GM18507 (cell line): ENCODE measurements at regions not wholly inside any gene's neighbourhood (a gene's known extent, or its start where the extent isn't known, plus 50 kb on each side); places are given as distances from the start of the nearest gene placed in this dataset.
A peak's percentile ranks its signal among the peaks of the same experiment; 100 is the strongest.
"Not testable (repeated sequence)": the region's sequence is repeated elsewhere in the genome, so short reads cannot be mapped to it uniquely, and the experiment has no call there.

Experiments used
- DNase-seq: peaks from one replicate; pipeline ENCODE4 v3.0.0; 2011; ENCODE audit warnings: low read depth; ENCODE audit not compliant: insufficient read length; ENCODE audit errors: extremely low spot score
- FAIRE-seq: peaks from 2 replicates; lab custom pipeline; 2011; peaks lifted over from hg19 to GRCh38; lab: Jason Lieb, UNC

- DNase-seq (no peak), FAIRE-seq (no peak)
Measured at GRCh38 chrX:18016941-18017340, 155.8 kb upstream of the RAI2 start.

- DNase-seq (no peak), FAIRE-seq (no peak)
Measured at GRCh38 chrX:18010253-18010652, 149.2 kb upstream of the RAI2 start.

- no peak for FAIRE-seq
- DNase-seq, result no peak
Measured at GRCh38 chrX:18003876-18004275, 142.8 kb upstream of the RAI2 start.

DNA sequence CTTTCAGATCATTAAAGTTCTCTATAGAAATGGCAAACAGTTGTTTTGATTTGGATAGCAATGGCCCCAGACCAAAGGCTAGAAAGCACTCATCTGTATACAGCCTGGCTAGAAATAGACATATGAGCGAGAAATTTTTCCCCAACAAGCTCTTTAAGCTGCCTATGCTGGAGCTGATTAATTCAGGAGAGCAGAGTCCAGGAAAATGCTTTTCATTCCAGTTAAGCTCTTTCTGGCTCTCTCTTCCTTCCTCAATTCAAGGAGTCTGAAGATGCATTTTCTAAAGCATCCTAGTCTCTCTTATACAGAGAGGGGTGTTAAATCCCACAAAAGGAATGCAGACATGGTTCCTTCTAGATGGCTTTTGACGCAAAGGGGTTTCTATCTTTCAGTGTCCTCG is 141.7 kb upstream of the RAI2 start:
- no peak for FAIRE-seq
- no peak for DNase-seq

DNA sequence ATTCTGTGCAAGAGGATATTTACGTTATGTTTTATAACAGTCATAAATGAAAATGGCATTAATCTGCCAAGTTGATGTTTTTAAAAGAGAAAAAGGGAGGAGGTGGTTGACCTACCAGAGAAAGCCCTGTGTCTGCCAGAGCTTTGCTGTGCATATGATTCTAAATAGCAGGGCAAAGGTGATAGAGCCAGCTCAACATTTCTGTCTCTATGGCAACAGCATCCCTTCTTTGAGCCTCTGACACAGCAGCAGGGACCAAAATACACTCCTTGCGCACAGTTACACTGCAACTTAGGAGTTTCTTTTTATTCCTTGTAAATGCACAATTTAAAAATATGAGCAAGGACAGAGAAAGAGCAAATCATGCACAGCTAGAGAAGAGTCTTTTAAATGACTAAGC is 133.3 kb upstream of the RAI2 start:
- no peak for FAIRE-seq

GRCh38 chrX:17993062-17993461 is 132.0 kb upstream of the RAI2 start:
- no peak for FAIRE-seq
- no peak for DNase-seq

More for the DNA sequence above, 133.3 kb upstream of the RAI2 start:
- no peak for DNase-seq

- DNase-seq (no peak), FAIRE-seq (no peak)
Measured at GRCh38 chrX:17990532-17990931, 129.4 kb upstream of the RAI2 start.

GRCh38 chrX:17987783-17988182 is 126.7 kb upstream of the RAI2 start:
- DNase-seq (no peak), FAIRE-seq (no peak)

- DNase-seq, result no peak
- FAIRE-seq, result no peak
Measured at GRCh38 chrX:17986977-17987376, 125.9 kb upstream of the RAI2 start.

- no peak for DNase-seq
- FAIRE-seq, result no peak
Measured at GRCh38 chrX:17986440-17986839, 125.3 kb upstream of the RAI2 start.

DNA sequence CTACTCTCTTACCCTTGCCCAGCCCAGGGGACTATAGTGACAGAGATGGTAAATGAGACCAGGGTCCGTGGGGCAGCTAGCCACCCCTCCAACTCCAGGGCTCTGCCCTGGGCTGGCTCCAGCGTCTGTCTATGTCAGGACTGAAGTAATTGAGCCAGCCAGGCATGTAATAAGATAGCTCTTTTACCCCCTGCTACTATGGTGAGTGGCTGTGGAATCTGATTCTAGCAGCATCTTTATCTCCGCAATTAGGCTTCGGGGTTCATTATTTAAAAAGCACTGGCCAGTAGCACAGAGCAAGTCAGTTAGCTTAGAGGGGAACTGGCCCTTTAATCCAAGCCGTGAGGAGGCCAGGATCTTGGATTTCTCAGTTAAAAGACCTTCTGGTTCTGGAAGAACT is 123.3 kb upstream of the RAI2 start:
- DNase-seq (no peak), FAIRE-seq (no peak)

DNA sequence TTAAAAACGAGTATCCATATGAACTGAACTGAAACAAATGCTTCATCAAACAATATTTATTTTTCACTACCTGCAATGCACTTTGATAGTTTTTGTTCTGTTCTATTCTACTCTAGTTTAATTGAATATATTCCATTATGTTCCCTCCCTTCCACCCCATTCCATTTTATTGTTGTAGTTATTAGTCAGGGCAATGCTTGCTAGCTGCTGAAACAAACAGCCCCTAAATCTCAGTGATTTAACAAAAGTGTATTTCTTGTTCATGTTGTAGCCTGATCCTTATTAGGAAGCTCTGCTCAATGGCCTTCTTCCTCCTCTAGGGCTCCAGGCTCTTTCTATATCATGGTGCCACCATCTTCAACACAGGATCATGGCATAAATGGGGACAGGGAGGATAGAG is 122.3 kb upstream of the RAI2 start:
- FAIRE-seq (no peak), DNase-seq (no peak)

DNA sequence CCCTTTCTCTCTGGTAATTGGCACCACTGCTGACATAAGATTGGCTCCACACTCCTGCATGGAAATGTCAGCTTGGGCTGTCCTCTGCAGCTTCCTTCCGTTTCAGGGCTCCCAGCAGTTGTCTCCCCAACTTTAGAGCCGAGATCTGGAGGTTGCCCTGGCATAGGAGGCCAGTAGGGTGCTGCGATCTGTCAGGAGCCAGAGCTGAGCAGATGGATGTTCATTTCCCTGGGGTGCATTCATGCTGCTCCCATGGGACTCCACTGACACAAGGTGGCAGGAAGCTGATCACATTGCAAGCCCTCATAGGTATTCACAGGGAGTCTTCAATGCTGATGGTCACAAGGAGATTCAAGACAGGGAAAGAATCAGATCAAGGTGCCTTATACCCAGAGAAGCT is 116.6 kb upstream of the RAI2 start:
- FAIRE-seq (no peak), DNase-seq (no peak)

- DNase-seq (no peak), FAIRE-seq (no peak)
Measured at GRCh38 chrX:17976955-17977354, 115.9 kb upstream of the RAI2 start.

GRCh38 chrX:17975349-17975748 is 114.3 kb upstream of the RAI2 start:
- FAIRE-seq, result not testable (repeated sequence)

DNA sequence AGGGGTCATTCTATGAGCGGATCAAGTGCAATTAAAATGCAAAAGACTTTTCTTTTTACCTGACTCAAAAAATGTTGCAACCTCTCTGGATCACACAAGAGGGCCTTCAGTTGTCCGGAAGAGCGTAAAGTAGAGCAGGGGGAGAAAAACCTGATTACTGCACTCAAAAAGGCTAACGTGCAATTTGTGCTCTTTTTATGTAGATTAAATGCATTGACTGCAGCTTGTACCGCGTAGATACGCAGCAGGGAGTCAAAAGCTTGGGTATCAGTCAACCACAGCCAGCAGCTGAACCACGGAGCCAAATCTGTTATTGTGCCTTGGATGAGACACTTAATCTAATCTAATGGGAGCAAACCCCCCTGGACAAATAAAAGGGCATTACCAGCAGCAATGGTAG is 107.3 kb upstream of the RAI2 start:
- FAIRE-seq (no peak), DNase-seq (no peak)

More at GRCh38 chrX:17975349-17975748, 114.3 kb upstream of the RAI2 start:
- not testable (repeated sequence) for DNase-seq

DNA sequence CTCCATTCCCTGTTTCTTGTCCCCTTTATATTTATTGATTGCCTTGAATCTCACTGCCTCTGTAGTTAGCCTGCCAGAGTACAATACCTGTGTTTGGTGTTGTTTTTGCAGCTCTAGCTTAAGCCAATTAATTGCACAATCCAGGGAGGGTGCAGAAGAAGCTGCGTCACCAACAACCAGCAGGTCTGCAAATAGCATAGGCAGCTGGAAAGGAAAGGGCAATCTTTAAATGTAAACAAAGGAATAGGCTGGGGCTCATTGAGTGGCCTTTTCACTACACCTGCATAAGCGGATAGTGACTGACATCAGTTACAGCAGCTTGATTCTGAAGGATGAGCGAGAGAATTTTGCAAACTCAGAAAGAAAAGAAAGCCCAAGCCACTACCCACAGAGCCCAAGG is 106.8 kb upstream of the RAI2 start:
- FAIRE-seq, result no peak
- no peak for DNase-seq

DNA sequence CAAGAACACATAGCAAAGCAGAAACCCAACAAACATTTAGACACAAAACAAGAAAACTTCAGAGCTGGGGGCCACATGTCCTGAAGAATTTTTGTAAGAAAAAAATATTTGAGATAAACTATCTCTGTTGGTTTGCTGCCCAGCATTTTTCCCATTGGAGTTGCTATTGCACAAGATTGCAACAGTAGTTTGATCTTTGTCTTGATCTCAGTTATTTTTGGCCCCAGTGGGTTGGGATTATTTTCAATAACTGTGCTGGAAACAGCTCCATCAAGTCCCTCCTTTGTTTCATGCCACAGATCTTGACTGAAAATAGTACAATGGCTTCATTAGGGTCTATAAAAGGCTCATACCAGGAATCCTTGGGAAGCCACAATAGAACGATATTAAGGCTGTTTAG is 103.8 kb upstream of the RAI2 start:
- no peak for DNase-seq
- no peak for FAIRE-seq

GRCh38 chrX:17960891-17961290 is 99.8 kb upstream of the RAI2 start:
- FAIRE-seq (no peak), DNase-seq (no peak)

DNA sequence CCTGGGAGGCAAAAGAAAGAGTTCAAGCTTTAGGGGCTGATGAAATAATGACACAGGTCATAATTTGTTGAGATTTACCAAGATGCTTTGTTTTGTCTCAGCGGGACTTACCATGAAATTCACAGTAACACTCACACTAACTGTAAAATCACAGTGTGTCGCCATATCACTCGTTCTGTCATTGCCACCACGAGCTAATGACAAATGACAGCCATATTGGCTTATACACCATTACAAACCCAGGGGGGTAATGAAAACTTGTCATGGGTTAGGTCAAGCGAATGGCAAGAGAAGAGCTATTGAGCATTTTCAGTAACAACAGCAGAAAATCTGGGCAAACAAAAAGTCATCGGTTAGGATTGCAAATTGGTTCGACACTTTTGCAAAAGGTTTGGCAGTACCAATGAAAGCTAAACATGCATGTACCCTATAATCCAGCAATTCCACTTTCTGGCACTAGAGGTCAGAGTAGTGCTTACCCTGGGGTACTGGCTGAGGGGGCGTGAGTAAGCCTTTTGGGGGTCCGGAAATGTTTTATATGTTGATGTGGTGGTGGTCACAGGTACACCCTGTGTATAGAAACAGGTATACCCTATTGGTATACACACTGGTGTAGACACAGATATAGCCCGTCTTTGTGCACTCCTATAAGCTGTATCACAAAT is 83.9 kb upstream of the RAI2 start:
- peak; percentile 68 for FAIRE-seq
- no peak for DNase-seq

DNA sequence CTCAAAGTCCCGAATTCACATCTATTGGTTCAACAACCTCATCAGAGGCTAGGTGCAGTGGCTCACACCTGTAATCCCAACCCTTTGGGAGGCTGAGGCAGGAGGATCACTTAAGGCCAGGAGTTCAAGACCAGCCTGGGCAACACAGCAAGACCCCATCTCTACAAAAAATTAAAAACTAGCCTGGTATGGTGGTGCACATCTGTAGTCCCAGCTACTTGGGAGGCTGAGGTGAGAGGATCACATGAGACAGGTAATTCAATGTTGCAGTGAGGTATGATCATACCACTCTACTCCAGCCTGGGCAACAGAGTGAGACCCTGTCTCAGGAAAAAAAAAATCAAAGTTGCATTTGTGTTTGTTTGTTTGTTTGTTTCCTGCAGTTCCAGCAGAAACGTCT is 80.1 kb upstream of the RAI2 start:
- FAIRE-seq, DNase-seq: not testable (repeated sequence)

GRCh38 chrX:17939724-17940123 is 78.6 kb upstream of the RAI2 start:
- no peak for FAIRE-seq
- DNase-seq, result no peak
